ENCODE measurements at regions not wholly inside any gene's neighbourhood (a gene's known extent, or its start where the extent isn't known, plus 50 kb on each side); places are given as distances from the start of the nearest gene placed in this dataset.
"Not testable (repeated sequence)": the region's sequence is repeated elsewhere in the genome, so short reads cannot be mapped to it uniquely, and the experiment has no call there.

GRCh38 chrX:140229191-140229590 is 263.9 kb upstream of the CXorf66 start:
- H3K9me3 ChIP-seq (ENCODE audit: control insufficient read depth, low read depth, low read length): peaks cover 21% of the 10 kb centered on the region
- H3K4me1 ChIP-seq (ENCODE audit: control insufficient read depth, low read depth, low read length): peaks cover 7% of the 10 kb centered on the region
- H3K36me3 ChIP-seq (ENCODE audit: control insufficient read depth, low read depth, low read length): no peaks in the 10 kb centered on the region
- no peak overlapping the region for H3K27ac ChIP-seq (ENCODE audit: low read length)
- no peak overlapping the region for H3K4me3 ChIP-seq (ENCODE audit: low read length)
- H3K9ac ChIP-seq (ENCODE audit: low read length): no peak overlapping the region
- no peaks in the 10 kb centered on the region for H3K27me3 ChIP-seq (ENCODE audit: control insufficient read depth, insufficient read depth, low read length)

- not testable (repeated sequence) for H3K9ac ChIP-seq (ENCODE audit: low read length); H3K4me1 ChIP-seq (ENCODE audit: control insufficient read depth, low read depth, low read length); H3K27ac ChIP-seq (ENCODE audit: low read length); H3K27me3 ChIP-seq (ENCODE audit: control insufficient read depth, insufficient read depth, low read length); H3K4me3 ChIP-seq (ENCODE audit: low read length); H3K36me3 ChIP-seq (ENCODE audit: control insufficient read depth, low read depth, low read length)
- peaks cover 14% of the 10 kb centered on the region for H3K9me3 ChIP-seq (ENCODE audit: control insufficient read depth, low read depth, low read length)
Observed at GRCh38 chrX:140226037-140226436, 260.7 kb upstream of the CXorf66 start.

DNA sequence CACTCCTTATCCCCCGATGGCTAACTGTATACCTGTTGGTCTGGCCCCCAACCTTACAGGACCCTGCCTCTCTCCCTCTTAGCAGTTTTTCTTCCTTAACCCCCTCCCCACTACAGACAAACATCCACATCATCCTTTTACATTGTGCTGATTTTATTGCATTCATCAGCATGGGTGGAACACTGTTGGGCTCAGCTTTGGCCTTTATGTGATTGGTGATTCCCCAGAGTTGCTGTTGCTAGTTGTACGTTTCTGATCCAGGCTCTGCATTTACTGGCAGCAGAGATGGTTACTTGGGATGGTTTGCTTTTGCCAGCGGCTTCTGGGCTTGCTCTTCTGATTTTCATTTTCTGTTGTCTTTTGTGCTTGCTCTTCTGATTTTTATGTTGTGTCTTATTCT is 250.6 kb upstream of the CXorf66 start:
- not testable (repeated sequence) for H3K36me3 ChIP-seq (ENCODE audit: control insufficient read depth, low read depth, low read length); H3K9ac ChIP-seq (ENCODE audit: low read length); H3K4me1 ChIP-seq (ENCODE audit: control insufficient read depth, low read depth, low read length); H3K27ac ChIP-seq (ENCODE audit: low read length); H3K27me3 ChIP-seq (ENCODE audit: control insufficient read depth, insufficient read depth, low read length); H3K4me3 ChIP-seq (ENCODE audit: low read length)
- peaks cover 11% of the 10 kb centered on the region for H3K9me3 ChIP-seq (ENCODE audit: control insufficient read depth, low read depth, low read length)

DNA sequence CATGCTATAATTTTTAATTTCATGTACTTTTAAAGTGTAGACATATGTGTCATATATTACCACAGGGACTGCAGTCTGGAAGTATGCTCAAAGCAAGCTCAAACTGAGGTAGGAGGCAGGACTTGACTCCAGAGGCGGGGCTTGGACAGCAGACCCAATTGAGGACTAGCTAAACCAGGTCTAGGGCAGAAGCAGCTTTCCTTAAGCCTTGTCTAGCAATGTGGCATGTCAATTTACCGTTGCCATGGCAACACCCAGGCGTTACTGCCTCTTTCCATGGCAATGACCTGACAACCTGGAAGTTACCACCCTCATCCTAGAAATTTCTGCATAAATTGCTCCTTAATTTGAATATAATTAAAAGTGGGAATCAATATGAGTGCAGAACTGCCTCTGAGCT is 249.2 kb upstream of the CXorf66 start:
- H3K27ac ChIP-seq (ENCODE audit: low read length); H3K27me3 ChIP-seq (ENCODE audit: control insufficient read depth, insufficient read depth, low read length); H3K4me3 ChIP-seq (ENCODE audit: low read length); H3K4me1 ChIP-seq (ENCODE audit: control insufficient read depth, low read depth, low read length); H3K9ac ChIP-seq (ENCODE audit: low read length); H3K36me3 ChIP-seq (ENCODE audit: control insufficient read depth, low read depth, low read length): not testable (repeated sequence)
- H3K9me3 ChIP-seq (ENCODE audit: control insufficient read depth, low read depth, low read length): peaks cover 11% of the 10 kb centered on the region

DNA sequence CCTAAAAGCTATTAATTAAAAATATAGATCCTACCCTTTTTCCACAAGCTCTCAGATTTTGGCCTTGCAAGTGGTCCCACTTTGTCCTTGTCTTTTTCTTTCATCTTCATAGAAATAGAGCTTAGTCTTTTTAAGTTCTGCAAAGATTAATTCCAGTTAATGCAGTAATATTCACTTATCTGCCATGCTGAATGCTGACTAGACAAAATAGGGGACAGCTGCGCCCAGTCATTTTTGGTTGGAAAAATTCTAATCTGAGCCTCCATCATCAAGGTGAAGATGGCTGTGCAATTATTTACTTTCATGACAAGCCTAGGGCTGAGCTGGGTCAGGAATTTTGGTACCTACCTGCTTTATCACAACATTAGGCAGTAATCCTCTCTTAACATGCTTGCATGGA is 241.3 kb upstream of the CXorf66 start:
- no peak overlapping the region for H3K9ac ChIP-seq (ENCODE audit: low read length)
- H3K9me3 ChIP-seq (ENCODE audit: control insufficient read depth, low read depth, low read length): peaks cover 19% of the 10 kb centered on the region
- no peaks in the 10 kb centered on the region for H3K27me3 ChIP-seq (ENCODE audit: control insufficient read depth, insufficient read depth, low read length)
- H3K4me3 ChIP-seq (ENCODE audit: low read length): no peak overlapping the region
- no peaks in the 10 kb centered on the region for H3K4me1 ChIP-seq (ENCODE audit: control insufficient read depth, low read depth, low read length)
- no peak overlapping the region for H3K27ac ChIP-seq (ENCODE audit: low read length)
- no peaks in the 10 kb centered on the region for H3K36me3 ChIP-seq (ENCODE audit: control insufficient read depth, low read depth, low read length)

- Histone ChIP-seq H3K4me3 (ENCODE audit: low read length) (no peak overlapping the region), H3K27me3 (ENCODE audit: control insufficient read depth, insufficient read depth, low read length) (no peaks in the 10 kb centered on the region), H3K9me3 (ENCODE audit: control insufficient read depth, low read depth, low read length) (peaks cover 5% of the 10 kb centered on the region), H3K4me1 (ENCODE audit: control insufficient read depth, low read depth, low read length) (no peaks in the 10 kb centered on the region), H3K9ac (ENCODE audit: low read length) (no peak overlapping the region), H3K27ac (ENCODE audit: low read length) (no peak overlapping the region), H3K36me3 (ENCODE audit: control insufficient read depth, low read depth, low read length) (no peaks in the 10 kb centered on the region)
Observed at GRCh38 chrX:140190441-140191108, 225.3 kb upstream of the CXorf66 start.

DNA sequence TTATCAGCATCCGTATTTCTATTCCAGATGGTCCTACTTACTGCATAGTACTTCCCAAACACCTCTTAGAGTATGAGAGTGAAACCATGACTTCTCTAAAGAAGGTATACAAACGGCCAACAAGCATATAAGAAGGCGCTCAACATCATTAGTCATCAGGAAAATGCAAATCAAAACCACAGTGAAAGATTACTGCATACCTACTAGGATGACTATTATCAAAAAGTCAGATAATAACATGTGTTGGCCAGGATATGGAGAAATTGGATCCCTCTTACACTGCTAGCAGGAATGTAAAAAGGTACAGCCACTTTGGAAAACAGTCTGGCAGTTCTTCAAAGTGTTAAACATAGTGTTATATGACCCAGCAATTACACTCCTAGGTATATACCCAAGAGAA is 215.3 kb upstream of the CXorf66 start:
- Histone ChIP-seq H3K27me3 (ENCODE audit: control insufficient read depth, insufficient read depth, low read length) (no peaks in the 10 kb centered on the region), H3K9ac (ENCODE audit: low read length) (no peak overlapping the region), H3K36me3 (ENCODE audit: control insufficient read depth, low read depth, low read length) (no peaks in the 10 kb centered on the region), H3K9me3 (ENCODE audit: control insufficient read depth, low read depth, low read length) (peaks cover 12% of the 10 kb centered on the region), H3K4me1 (ENCODE audit: control insufficient read depth, low read depth, low read length) (no peaks in the 10 kb centered on the region), H3K4me3 (ENCODE audit: low read length) (no peak overlapping the region), H3K27ac (ENCODE audit: low read length) (no peak overlapping the region)

DNA sequence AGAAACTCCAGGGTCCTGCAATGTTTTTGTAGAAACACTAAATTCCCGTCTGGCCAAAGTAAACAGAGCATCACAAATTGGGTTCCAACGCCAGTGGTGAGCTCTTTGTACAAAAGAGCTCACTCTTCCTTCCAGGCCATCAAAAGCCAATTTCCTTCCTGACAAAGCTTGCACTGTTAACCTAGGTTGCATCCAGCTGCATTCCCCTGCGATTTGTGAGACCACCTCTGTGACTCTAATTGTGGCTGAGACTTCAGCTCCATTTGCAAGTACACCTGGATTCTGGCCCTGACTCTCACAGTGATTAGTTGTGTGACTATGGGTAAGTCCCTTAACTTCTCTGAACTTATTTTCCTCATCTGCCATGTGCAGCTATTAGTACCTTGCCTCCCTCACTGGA is 212.5 kb upstream of the CXorf66 start:
- Histone ChIP-seq H3K27me3 (ENCODE audit: control insufficient read depth, insufficient read depth, low read length) (no peaks in the 10 kb centered on the region), H3K9ac (ENCODE audit: low read length) (no peak overlapping the region), H3K4me3 (ENCODE audit: low read length) (no peak overlapping the region), H3K27ac (ENCODE audit: low read length) (no peak overlapping the region), H3K36me3 (ENCODE audit: control insufficient read depth, low read depth, low read length) (no peaks in the 10 kb centered on the region), H3K9me3 (ENCODE audit: control insufficient read depth, low read depth, low read length) (peaks cover 22% of the 10 kb centered on the region), H3K4me1 (ENCODE audit: control insufficient read depth, low read depth, low read length) (no peaks in the 10 kb centered on the region)

DNA sequence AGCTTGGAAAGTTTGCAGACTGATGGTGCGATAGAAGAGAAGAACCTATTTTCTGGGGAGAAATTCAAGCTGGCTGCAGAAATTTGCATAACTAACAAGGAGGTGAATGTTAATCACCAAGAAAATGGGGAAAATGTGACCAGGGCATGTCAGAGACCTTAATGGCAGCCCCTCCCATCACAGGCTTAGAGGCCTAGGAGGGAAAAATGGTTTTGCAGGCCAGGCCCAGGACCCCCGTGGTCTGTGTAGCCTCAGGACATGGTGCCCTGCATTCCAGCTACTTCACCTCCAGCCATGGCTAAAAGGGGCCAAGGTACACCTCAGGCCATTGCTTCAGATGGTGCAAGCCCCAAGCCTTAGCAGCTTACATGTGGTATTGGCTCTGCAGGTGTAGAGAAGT is 207.1 kb upstream of the CXorf66 start:
- H3K27me3 ChIP-seq (ENCODE audit: control insufficient read depth, insufficient read depth, low read length): no peaks in the 10 kb centered on the region
- no peak overlapping the region for H3K27ac ChIP-seq (ENCODE audit: low read length)
- H3K9ac ChIP-seq (ENCODE audit: low read length): no peak overlapping the region
- H3K4me3 ChIP-seq (ENCODE audit: low read length): no peak overlapping the region
- H3K36me3 ChIP-seq (ENCODE audit: control insufficient read depth, low read depth, low read length): no peaks in the 10 kb centered on the region
- H3K9me3 ChIP-seq (ENCODE audit: control insufficient read depth, low read depth, low read length): peaks cover 30% of the 10 kb centered on the region
- H3K4me1 ChIP-seq (ENCODE audit: control insufficient read depth, low read depth, low read length): no peaks in the 10 kb centered on the region

DNA sequence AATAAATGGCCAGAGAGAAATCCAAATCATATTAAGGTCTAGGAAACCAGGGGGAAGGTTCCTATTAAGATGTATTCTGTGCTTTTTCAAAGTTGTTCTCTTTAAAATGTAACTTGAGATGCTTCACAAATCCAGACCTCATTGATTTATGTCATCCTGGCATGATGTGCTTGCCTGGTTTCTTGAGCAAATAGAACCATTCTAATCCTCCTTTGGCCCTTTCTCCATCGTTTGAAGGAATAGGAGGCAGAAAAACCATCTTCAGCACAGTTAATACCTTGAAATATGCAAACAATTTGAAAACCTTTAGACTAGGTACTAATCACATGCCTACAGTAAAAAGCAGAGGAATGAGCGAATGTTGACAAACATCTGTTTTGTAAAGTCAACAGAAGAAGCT is 202.2 kb upstream of the CXorf66 start:
- Histone ChIP-seq H3K9me3 (ENCODE audit: control insufficient read depth, low read depth, low read length) (peaks cover 7% of the 10 kb centered on the region), H3K27ac (ENCODE audit: low read length) (no peak overlapping the region), H3K36me3 (ENCODE audit: control insufficient read depth, low read depth, low read length) (no peaks in the 10 kb centered on the region), H3K27me3 (ENCODE audit: control insufficient read depth, insufficient read depth, low read length) (no peaks in the 10 kb centered on the region), H3K4me1 (ENCODE audit: control insufficient read depth, low read depth, low read length) (no peaks in the 10 kb centered on the region), H3K9ac (ENCODE audit: low read length) (no peak overlapping the region), H3K4me3 (ENCODE audit: low read length) (no peak overlapping the region)

- Histone ChIP-seq H3K36me3 (ENCODE audit: control insufficient read depth, low read depth, low read length) (no peaks in the 10 kb centered on the region), H3K27me3 (ENCODE audit: control insufficient read depth, insufficient read depth, low read length) (no peaks in the 10 kb centered on the region), H3K27ac (ENCODE audit: low read length) (no peak overlapping the region), H3K4me1 (ENCODE audit: control insufficient read depth, low read depth, low read length) (no peaks in the 10 kb centered on the region), H3K4me3 (ENCODE audit: low read length) (no peak overlapping the region), H3K9ac (ENCODE audit: low read length) (no peak overlapping the region), H3K9me3 (ENCODE audit: control insufficient read depth, low read depth, low read length) (peaks cover 2% of the 10 kb centered on the region)
Observed at GRCh38 chrX:140165849-140166248, 200.5 kb upstream of the CXorf66 start.

- no peaks in the 10 kb centered on the region for H3K4me1 ChIP-seq (ENCODE audit: control insufficient read depth, low read depth, low read length)
- H3K27me3 ChIP-seq (ENCODE audit: control insufficient read depth, insufficient read depth, low read length): no peaks in the 10 kb centered on the region
- peaks cover 2% of the 10 kb centered on the region for H3K9me3 ChIP-seq (ENCODE audit: control insufficient read depth, low read depth, low read length)
- no peak overlapping the region for H3K27ac ChIP-seq (ENCODE audit: low read length)
- H3K36me3 ChIP-seq (ENCODE audit: control insufficient read depth, low read depth, low read length): no peaks in the 10 kb centered on the region
- H3K4me3 ChIP-seq (ENCODE audit: low read length): no peak overlapping the region
- H3K9ac ChIP-seq (ENCODE audit: low read length): no peak overlapping the region
Observed at GRCh38 chrX:140164391-140164790, 199.1 kb upstream of the CXorf66 start.
